ENCODE measurements at regions not wholly inside any gene's neighbourhood (a gene's known extent, or its start where the extent isn't known, plus 50 kb on each side); places are given as distances from the start of the nearest gene placed in this dataset.
"Not testable (repeated sequence)": the region's sequence is repeated elsewhere in the genome, so short reads cannot be mapped to it uniquely, and the experiment has no call there.

GRCh38 chr2:7094231-7094741 lies 177.1 kb downstream of the RNF144A start:
- peak; percentile 73 for DNase-seq (ENCODE audit: low spot score)

- DNase-seq (ENCODE audit: low spot score), result no peak
Observed at GRCh38 chr2:7096726-7097352, 179.6 kb downstream of the RNF144A start.

- peak; percentile 61 for DNase-seq (ENCODE audit: low spot score)
Observed at GRCh38 chr2:7097353-7097895, 180.2 kb downstream of the RNF144A start.

DNA sequence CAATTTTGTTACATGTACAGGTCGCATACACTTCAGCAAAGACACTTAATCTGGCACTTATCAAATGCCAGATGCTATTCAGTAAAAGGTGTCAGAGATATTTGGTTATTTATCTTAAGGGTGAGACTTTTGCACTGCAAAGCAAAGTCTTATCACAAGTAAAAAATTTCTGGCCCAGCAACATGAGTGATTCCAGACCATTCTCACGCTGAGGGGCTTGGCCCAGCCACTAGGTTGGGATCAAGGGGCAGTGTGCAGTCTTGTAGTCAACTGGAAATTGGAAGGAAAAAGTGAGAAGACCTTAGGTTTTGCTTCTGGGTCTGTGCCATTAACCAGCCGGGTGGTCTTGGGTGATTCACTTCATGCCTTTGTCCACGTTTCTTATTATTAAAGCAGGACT lies 181.6 kb downstream of the RNF144A start:
- DNase-seq (ENCODE audit: low spot score), result no peak

- DNase-seq (ENCODE audit: low spot score), result not testable (repeated sequence)
Observed at GRCh38 chr2:7099687-7100086, 182.5 kb downstream of the RNF144A start.

DNA sequence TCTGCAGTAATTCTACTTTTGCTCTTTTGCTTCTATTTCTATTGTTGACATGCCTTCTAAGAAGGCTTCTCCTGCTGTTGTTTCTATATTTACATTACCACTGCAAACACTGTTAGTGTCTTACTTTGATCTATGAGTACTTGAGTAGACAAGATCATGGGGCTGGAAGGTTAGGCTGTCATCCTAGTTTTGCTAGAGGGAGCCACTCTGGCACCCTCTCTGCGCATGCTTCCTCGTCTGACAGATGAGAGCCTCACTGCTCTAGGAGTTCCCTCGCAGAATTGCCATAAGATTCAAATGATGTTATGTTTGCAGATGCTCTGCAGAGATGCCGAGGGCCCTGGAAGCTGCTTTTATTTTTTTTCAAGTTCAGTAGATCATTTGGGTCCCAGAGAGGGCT lies 185.6 kb downstream of the RNF144A start:
- no peak for DNase-seq (ENCODE audit: low spot score)

GRCh38 chr2:7108792-7109532 lies 191.8 kb downstream of the RNF144A start:
- DNase-seq (ENCODE audit: low spot score), result no peak

GRCh38 chr2:7109533-7109885 lies 192.3 kb downstream of the RNF144A start:
- no peak for DNase-seq (ENCODE audit: low spot score)

GRCh38 chr2:7111626-7112025 lies 194.4 kb downstream of the RNF144A start:
- peak; percentile 23 for DNase-seq (ENCODE audit: low spot score)

DNA sequence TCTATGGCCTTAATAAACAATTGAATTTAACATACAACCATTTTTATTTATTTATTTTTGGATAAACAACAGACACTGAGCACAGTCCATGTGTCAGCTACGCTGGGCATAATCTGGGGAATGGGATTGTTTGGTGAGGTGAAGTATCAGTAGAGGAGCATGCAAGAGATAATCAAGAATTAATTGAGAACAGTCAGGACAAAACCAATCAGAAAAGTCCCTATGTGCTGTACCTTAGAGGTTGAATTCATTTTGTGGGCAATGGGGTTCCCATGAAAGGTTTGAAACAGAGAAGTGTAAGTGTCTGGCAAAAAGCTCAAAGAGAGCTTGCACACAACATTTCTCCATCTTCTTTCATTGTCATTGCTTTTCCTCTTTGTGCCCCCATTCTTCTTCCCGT lies 198.2 kb downstream of the RNF144A start:
- DNase-seq (ENCODE audit: low spot score), result no peak

DNA sequence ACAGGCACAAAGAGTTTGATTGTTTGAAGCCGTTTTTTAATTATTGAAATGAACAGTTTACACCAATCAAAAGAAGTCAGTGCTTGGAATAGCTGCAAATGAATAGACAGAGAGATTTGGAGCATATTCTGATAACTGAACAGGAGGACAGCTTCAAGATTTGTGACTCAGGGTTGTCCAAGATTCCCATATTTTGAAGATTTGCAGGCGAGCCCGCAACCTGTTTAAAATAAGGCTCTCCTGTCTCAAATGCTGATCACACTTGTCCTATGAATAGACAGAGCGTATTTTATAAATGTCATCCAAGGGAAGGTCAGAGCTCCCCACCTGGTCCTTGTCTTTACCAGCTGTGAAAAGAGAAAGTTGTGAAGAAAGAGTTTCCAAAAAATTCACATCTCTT lies 198.7 kb downstream of the RNF144A start:
- DNase-seq (ENCODE audit: low spot score), result no peak

DNA sequence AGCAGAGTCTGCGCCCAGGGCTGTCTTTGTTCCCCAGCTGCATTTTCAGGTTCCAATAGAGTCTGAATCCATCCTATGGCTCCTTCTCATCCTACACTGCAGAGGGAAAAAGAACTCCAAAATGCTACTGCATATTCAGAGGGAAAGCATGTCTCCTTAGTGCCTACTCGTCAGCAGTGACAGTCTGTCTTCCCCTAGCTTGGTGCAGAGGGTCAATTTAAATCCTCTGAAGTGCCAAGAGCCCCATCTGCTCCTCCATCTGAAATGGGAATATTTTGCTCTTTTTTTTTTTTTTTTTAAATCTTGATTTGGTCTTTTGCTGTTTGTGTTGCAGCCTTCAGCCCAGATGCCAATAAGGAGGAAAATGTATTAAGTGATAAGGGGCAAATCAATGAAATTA lies 199.3 kb downstream of the RNF144A start:
- no peak for DNase-seq (ENCODE audit: low spot score)

DNA sequence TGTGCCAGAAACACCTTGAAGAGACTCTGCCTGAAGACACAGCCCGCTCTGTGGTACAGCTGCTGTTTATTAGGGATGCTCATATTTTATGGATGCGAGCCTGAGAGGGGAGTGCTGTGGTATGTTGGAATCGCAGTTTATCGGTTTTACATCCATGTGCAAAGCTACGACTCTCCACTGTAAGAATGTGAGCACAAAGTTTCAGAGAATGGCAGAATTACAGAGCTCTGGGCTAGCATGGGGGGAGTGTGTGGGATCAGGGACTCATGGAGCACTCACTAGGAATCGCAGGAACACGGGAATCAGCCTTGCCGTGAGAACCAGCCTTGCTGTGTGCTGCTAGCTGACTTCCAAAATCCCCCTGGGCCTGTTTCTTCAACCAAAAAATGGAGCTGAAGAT lies 199.9 kb downstream of the RNF144A start:
- DNase-seq (ENCODE audit: low spot score), result no peak

GRCh38 chr2:7118606-7119131 lies 201.5 kb downstream of the RNF144A start:
- DNase-seq (ENCODE audit: low spot score), result no peak

- peak; percentile 28 for DNase-seq (ENCODE audit: low spot score)
Observed at GRCh38 chr2:7119132-7119835, 202.1 kb downstream of the RNF144A start.

- no peak for DNase-seq (ENCODE audit: low spot score)
Observed at GRCh38 chr2:7121851-7122250, 204.6 kb downstream of the RNF144A start.

GRCh38 chr2:7127156-7127555 lies 209.9 kb downstream of the RNF144A start:
- no peak for DNase-seq (ENCODE audit: low spot score)

DNA sequence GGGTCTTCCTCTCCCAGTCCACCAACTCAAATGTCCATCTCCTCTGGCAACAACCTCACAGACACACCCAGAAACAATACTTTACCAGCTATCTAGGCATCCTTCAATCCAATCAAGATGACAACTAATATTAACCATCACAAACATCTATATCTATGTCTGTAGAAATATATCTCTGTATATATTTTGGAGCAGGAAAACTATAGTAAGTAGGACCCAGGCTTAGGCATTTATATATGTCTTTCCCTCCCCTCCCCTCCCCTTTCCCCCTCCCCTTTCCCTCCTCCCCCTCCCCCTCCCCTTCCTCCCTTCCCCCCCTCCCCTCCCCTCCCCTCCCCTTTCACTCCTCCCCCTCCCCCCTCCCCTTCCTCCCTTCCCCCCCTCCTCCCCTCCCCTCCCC lies 210.5 kb downstream of the RNF144A start:
- no peak for DNase-seq (ENCODE audit: low spot score)

- DNase-seq (ENCODE audit: low spot score), result no peak
Observed at GRCh38 chr2:7131261-7131660, 214.0 kb downstream of the RNF144A start.

GRCh38 chr2:7132753-7133152 lies 215.5 kb downstream of the RNF144A start:
- DNase-seq (ENCODE audit: low spot score), result no peak

DNA sequence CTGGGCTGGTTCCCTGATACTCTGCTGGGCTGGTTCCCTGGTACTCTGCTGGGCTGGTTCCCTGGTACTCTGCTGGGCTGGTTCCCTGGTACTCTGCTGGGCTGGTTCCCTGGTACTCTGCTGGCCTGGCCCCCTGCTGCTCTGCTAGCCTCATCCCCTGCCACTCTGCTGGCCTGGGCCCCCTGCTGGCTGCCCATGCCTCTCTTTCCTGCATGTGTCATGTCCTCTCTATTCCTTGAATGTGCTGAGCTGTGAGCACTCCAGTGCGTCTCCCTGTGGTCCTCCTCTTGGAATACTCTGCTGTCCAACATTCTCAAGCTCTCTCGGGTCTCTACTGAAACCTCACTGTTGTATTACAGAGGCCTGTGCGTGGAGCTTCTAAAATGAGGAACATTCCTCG lies 216.3 kb downstream of the RNF144A start:
- peak; percentile 44 for DNase-seq (ENCODE audit: low spot score)

- no peak for DNase-seq (ENCODE audit: low spot score)
Observed at GRCh38 chr2:7140306-7140705, 223.1 kb downstream of the RNF144A start.

GRCh38 chr2:7145707-7146106 lies 228.5 kb downstream of the RNF144A start:
- DNase-seq (ENCODE audit: low spot score), result no peak
